OCI-M2 (cell line): ENCODE measurements at regions not wholly inside any gene's neighbourhood (a gene's known extent, or its start where the extent isn't known, plus 50 kb on each side); places are given as distances from the start of the nearest gene placed in this dataset.

Experiments used
- DNase-seq: peaks from one replicate; lab custom pipeline; 2025; ENCODE audit not compliant: unreplicated experiment; lab: John Stamatoyannopoulos, UW

GRCh38 chr13:29959086-29959485, 108.7 kb upstream of the UBL3 start:
- no peak for DNase-seq

- no peak for DNase-seq
These were observed 108.1 kb upstream of the UBL3 start for GRCh38 chr13:29958476-29958875.

- no peak for DNase-seq
These were observed 106.9 kb upstream of the UBL3 start for GRCh38 chr13:29957320-29957719.

GRCh38 chr13:29956853-29957252, 106.4 kb upstream of the UBL3 start:
- no peak for DNase-seq

- no peak for DNase-seq
These were observed 104.8 kb upstream of the UBL3 start for GRCh38 chr13:29955137-29955650.

- no peak for DNase-seq
These were observed 103.9 kb upstream of the UBL3 start for GRCh38 chr13:29954082-29955028.

GRCh38 chr13:29953542-29953941, 103.1 kb upstream of the UBL3 start:
- no peak for DNase-seq

GRCh38 chr13:29952245-29952644, 101.8 kb upstream of the UBL3 start:
- DNase-seq, result no peak

- no peak for DNase-seq
These were observed 98.4 kb upstream of the UBL3 start for GRCh38 chr13:29948791-29949190.

- DNase-seq, result no peak
These were observed 97.8 kb upstream of the UBL3 start for GRCh38 chr13:29948244-29948643.

- no peak for DNase-seq
These were observed 97.4 kb upstream of the UBL3 start for GRCh38 chr13:29947839-29948238.

- DNase-seq, result no peak
These were observed 95.7 kb upstream of the UBL3 start for GRCh38 chr13:29946093-29946492.

GRCh38 chr13:29943686-29944085, 93.3 kb upstream of the UBL3 start:
- no peak for DNase-seq

- DNase-seq, result no peak
These were observed 92.9 kb upstream of the UBL3 start for GRCh38 chr13:29943273-29943672.

GRCh38 chr13:29940715-29941114, 90.3 kb upstream of the UBL3 start:
- DNase-seq, result no peak

- no peak for DNase-seq
These were observed 88.7 kb upstream of the UBL3 start for GRCh38 chr13:29939158-29939557.

- no peak for DNase-seq
These were observed 87.4 kb upstream of the UBL3 start for GRCh38 chr13:29937841-29938240.

- DNase-seq, result no peak
These were observed 87.0 kb upstream of the UBL3 start for GRCh38 chr13:29937379-29937778.

- DNase-seq, result no peak
These were observed 86.5 kb upstream of the UBL3 start for GRCh38 chr13:29936956-29937355.

GRCh38 chr13:29936051-29936813, 85.8 kb upstream of the UBL3 start:
- no peak for DNase-seq

- DNase-seq, result no peak
These were observed 85.0 kb upstream of the UBL3 start for GRCh38 chr13:29935309-29935981.
